Germinal center (tissue), 1 donor: ENCODE measurements at regions not wholly inside any gene's neighbourhood (a gene's known extent, or its start where the extent isn't known, plus 50 kb on each side); places are given as distances from the start of the nearest gene placed in this dataset.
A peak's percentile ranks its signal among the peaks of the same experiment; 100 is the strongest.

Experiments
- DNase-seq: peaks from one replicate; pipeline ENCODE4 v3.0.0; 2012; ENCODE audit warnings: mixed read lengths, low spot score

DNA sequence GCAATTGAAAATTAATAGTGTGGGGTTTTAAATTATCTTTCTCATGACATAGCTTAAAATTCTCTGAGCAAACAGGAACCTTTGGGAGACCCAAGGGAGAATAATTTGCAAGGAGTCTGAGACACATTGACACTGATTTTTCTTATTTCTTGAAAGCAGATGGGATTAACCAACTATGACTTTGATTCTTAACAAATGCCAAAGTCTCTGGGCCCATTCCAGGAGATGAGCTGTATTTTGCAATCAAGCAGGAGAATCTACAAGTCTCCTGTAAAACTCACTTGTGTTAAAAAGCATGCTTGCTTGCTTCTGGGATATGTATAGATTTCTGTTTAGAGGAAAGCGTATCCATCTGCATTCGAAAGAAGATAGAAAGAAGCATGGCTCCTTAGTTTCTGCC lies 71.3 kb upstream of the STT3B start:
- DNase-seq: no peak

DNA sequence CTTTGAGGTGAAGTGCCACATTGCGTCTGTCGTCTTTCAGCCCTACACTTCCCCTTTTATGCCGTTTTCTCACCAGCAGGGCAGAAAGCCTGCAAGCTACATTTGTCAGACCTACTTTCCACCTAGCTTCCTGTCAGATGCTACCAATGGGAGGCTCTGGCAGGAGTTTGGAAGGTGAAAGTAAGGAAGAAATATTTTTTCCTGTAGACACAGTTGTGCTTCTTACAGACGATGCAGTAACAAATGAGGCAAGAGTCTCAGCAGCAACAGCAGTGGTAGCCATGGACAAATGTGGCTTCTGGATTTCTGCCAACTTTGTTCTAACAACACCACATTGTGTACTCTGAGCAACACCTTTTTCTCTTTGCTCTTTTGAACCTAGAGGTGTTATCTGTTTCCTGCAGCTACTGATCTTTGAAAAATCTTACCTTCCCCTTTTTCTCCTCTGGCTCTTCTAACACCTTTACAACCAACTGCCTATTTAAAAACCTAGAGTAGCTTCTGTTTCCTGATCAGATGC lies 70.6 kb upstream of the STT3B start:
- peak; percentile 42 for DNase-seq

DNA sequence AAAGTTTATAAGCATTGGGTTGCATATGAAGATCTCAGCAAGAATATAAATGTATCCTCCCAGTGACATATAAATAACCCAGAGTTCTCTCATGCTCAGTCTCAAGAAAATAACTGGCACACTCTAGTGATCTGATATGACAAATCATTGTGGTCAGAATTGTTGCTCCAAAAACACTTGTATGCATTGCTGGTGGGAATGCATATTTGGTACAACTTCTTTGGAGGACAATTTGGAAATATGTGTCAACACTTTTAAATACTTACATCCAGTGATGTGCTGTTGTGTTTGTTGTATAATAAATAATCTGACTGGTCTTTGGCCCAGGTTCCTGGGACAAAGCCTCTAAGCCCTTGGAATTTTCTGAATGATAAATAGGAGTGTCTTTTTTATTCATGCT lies 66.7 kb upstream of the STT3B start:
- DNase-seq: no peak

DNA sequence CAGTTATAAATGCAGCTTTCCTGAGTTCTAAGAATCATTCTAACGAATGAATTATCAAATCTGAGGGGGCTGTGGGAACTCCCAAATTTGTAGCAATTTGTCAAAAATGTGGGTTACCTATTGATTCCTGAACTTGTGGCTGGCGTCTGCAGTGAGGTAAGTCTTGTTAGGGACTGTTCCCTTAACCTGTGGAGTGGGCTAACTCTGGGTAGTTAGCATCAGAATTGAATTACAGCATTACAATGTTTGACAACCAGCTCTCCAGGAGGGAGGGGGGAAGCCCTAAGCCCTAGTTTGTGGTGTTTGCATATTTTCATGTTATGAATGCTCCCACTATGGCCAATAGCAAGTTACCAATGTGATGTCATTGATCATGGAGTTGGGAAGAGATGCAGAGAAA lies 65.9 kb upstream of the STT3B start:
- no peak for DNase-seq

DNA sequence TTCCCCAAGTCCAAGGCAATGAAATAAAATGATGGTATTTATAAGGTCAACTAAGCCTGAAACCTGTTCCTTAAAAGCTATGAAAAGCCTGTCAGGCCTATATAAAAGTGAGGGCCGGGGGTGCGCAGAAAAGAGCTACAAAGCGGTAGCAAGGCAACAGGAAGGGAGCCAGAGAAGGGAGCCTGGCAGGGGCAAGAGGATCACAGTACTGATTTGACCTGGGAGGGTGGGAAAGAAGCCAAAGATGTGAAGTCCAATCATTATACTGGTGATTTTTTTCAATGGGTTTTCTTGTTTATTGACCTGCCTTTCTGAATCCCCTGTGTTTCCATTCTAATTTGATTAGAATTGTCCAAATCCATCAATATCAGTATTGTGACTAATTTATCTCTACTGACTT lies 64.3 kb upstream of the STT3B start:
- no peak for DNase-seq

DNA sequence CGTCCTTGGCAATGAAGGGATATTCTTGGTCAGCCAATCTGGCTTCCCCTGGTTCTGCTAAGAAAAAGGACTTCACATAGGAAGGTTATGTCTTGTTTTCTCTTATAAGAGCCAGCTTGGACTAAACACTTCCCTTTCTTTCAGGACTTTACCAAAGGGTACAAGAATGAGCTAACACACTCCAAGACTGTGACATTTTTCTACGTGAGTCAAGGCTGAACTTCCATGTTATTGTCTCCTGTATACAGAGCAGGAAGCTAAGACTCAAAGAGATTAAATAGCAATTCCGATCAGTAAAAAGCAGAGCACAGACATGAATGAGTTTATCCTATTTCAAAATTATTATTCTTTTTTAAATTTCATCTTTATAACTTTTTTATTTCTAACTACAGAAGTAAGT lies 63.3 kb upstream of the STT3B start:
- no peak for DNase-seq

DNA sequence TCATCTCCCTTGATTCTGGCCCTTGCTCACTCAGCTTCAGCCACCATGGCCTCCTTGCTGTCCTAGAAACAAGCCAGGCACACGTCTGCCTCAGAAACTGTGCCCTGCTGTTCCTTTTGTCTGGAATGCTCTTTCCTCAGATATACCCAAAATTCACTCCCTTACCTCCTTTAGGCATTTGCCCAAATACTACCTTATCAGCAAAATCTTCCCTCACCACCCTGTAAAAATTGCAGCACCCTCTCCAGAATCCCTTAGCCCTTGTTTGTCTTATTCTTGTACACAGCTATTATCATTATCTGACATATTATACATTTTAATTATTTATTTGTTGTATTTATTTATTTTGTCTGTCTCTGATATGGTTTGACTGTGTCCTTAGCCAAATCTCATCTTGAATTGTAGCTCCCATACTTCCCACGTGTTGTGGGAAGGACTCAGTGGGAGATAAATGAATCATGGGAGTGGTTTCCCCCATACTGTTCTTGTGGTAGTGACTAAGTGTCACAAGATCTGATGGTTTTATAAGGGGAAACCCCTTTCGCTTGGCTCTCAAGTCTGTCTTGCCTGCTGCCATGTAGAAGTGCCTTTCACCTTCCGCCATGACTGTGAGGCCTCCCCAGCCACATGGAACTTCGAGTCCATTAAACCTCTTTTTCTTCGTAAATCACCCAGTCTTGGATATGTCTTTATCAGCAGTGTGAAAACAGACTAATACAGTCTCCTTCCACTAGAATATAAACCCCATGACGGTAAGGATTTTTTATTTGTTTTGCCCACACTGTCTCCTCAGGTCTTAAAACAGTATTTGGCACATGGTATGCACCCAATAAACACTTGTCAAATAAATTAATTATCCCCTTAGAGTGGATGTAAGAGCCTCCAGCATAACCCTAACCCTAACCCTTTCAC lies 60.0 kb upstream of the STT3B start:
- no peak for DNase-seq

DNA sequence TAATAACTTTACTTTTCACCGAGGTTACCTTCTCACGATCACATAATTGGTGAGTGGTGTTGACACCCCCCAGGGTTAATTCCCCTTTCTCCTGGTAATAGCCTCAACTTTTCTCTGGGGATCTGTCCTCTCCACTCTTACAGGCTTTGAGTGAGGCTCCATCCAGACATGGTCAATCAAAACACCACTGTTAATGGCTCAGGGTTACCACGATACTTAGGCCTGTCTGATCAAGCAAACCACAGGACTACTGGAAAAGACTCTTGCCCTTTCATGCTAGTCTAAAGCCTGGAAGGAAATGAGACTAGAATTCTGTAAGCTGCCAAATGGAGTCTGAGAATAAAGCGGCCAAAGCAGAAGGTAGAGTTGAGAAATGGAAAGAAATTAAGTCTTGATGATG lies 56.5 kb upstream of the STT3B start:
- no peak for DNase-seq

DNA sequence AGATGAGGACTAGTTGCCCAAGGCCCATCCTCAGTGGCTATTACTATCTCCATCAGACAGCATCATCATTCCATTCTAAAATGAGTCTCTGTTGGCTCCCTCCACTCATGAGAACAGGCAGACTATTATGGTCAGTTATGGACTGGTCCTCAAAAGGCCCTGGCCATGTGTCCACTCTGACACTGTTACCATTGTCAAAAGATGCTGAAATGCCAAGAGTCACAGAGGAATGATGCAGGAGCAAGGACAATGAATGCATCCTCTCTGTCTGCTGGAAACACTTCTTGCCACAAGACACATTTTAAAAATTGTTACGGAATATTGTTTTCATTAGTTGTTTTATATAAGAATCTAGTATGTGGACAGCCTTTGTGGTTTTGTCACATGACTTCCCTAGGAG lies 53.3 kb upstream of the STT3B start:
- DNase-seq: no peak

DNA sequence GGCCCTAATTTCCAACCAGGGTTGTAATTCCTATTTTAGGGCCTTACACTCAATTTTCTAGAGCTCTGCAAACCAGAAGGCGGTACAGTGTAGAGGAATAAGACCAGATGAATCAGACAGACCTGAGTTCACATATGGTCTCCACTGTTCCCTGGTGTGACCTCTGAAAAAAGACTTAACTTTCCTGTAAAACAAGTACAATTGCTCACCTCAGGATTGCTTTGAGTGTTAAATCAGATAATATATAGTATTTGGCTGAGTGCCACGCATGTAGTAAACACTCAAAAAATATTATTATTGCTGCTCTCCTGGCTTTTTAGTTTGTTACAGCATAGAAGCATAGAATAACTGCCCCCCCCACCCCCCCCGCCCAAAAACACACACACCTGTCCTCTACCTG lies 51.0 kb upstream of the STT3B start:
- DNase-seq: no peak

DNA sequence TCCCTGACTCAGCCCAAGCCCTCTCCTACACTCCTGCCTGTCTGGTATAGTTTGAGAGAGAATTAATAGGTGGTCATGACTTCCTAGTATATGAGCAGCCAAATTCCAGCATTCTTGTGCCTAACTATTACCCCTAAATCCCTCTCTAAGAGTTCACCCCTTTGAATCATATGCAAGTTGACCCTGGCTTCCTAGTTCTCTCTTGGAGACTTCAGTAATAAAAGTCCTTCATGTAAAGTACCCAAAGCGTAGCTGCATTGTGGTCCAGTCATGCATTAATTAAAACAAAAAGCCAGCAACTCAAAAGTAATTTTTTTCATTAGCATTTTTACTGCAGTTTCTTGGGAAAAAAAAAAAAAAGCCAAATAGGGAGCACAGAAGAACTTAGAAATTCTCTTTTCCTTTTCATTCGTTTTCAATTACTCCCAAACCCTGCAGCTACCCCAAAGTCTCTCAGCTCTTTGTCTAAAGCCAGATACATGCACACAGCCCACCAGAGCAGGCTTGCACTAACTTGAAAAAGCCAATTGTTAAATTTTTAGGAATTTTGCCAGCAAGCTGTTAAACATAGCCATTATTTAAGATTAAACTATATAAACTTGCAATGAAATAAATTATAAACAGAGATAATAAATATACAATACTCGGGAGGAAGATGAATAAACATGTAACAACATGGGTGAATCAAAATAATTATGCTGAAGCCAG lies 50.1 kb upstream of the STT3B start:
- no peak for DNase-seq
